GM18507 (cell line): ENCODE measurements at regions not wholly inside any gene's neighbourhood (a gene's known extent, or its start where the extent isn't known, plus 50 kb on each side); places are given as distances from the start of the nearest gene placed in this dataset.
"Not testable (repeated sequence)": the region's sequence is repeated elsewhere in the genome, so short reads cannot be mapped to it uniquely, and the experiment has no call there.

Experiments
- DNase-seq: peaks from one replicate; pipeline ENCODE4 v3.0.0; 2011; ENCODE audit warnings: low read depth; ENCODE audit not compliant: insufficient read length; ENCODE audit errors: extremely low spot score
- FAIRE-seq: peaks from 2 replicates; lab custom pipeline; 2011; peaks lifted over from hg19 to GRCh38; lab: Jason Lieb, UNC

DNA sequence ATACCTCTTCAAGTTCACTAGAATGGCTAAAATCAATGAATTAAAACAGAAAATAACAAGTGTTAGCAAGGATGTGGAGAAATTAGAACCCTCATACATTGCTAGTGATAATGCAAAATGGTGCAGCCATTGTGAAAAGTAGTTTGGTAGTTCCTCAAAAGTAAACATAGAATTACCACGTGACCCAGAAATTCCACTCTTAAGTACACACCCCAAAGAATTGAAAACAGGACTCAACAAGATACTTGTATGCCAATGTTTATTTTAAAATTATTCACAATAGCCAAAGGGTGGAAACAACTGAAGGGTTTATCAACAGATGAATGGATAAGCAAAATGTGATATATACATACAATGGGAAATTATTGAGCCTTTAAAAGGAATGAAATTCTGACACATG is 70.3 kb downstream of the BARX1 start:
- DNase-seq (no peak), FAIRE-seq (no peak)

DNA sequence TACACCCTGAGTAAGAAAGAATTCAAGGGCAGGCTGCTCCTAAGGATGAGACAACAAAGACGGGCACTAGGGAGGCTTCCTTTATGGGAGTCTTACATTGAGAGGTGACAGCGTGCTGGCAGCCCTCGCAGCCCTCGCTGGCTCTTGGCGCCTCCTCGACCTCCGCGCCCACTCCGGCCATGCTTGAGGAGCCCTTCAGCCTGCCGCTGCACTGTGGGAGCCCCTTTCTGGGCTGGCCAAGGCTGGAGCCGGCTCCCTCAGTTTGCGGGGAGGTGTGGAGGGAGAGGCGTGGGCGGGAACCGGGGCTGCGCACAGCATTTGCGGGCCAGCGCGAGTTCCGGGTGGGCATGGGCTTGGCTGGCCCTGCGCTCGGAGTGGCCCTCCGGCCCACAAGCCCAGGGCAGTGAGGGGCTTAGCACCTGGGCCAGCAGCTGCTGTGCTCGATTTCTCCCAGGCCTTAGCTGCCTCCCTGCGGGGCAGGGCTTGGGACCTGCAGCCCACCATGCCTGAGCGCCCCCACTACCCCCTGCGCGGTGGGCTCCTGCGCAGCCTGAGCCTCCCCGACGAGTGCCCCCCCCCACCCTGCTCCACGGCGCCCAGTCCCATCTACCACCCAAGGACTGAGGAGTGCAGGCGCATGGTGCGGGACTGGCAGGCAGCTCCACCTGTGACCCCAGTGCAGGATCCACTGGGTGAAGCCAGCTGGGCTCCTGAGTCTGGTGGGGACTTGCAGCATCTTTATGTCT is 75.3 kb downstream of the BARX1 start:
- FAIRE-seq, DNase-seq: not testable (repeated sequence)

DNA sequence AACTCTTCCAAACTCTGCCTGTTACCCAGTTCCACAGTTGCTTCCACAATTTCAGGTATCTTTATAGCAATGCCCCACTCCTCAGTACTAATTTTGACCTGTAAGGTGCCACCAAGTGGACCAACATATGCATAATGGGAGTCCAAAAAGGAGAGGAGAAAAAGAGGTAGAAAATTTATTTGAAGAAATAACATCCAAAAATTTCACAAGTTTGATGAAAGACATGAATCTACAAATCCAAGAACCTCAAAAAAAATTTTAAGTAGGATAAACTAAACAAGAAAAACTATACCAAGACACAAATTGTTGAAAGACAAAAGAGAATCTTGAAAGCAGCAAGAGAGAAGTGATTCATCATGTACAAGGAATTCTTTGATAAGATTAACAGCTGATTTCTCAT is 79.8 kb downstream of the BARX1 start:
- FAIRE-seq: no peak
- DNase-seq: no peak

DNA sequence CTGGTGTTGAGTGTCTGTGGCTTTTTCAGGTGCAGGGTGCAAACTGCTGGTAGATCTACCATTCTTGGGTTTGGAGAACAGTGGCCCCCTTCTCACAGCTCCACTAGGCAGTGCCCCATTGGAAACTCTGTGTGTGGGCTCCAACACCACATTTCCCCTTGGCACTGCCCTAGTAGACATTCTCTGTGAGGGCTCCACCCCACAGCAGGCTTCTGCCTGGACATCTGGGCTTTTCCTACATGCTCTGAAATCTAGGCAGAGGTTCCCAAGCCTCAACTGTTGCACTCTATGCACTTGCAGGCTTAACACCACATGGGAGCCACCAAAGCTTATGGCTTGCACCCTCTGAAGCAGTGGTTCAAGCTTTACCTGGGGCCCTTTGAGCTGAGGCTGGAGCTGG is 80.9 kb downstream of the BARX1 start:
- DNase-seq: no peak
- FAIRE-seq: no peak

DNA sequence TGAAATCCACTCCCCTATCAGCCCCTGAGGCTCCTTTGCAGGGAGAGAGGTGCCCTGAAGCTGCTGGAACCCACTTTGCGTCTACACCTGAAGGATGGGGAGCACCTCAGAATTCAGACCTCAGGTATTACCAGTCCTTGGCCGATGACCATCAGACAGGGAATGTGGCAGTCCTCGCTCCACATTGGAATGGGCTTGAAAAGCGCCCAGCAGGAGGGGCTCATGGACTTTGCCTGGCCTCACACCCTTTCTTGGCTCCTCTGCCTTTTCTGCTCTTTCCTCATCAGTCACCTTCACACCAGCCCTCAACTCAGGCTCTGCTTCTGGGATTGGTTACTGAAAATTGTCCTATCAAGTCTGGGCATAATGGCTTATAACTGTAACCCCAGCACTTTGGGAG is 83.9 kb downstream of the BARX1 start:
- DNase-seq: no peak

DNA sequence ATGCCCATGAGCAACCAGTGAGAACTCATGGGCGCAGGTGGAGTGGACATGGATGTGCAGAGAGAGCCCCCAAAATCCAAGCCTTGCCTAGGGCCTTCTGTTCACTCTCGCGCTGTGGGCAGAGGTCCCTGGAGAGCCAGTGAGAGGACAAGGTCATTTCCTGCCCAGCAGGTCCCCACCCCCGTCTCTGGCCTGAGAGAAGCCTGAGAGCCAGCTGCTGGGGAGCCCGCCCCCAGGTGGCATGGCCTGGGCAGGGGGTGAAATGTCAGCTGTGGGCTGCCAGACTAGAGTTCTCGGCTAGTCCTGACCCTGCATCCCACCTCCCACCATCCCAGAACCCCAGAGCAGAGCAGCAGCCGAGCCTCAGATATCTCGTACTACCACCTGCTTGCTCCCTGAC is 85.3 kb downstream of the BARX1 start:
- DNase-seq: no peak
- no peak for FAIRE-seq

More for the DNA sequence above, 83.9 kb downstream of the BARX1 start:
- no peak for FAIRE-seq

DNA sequence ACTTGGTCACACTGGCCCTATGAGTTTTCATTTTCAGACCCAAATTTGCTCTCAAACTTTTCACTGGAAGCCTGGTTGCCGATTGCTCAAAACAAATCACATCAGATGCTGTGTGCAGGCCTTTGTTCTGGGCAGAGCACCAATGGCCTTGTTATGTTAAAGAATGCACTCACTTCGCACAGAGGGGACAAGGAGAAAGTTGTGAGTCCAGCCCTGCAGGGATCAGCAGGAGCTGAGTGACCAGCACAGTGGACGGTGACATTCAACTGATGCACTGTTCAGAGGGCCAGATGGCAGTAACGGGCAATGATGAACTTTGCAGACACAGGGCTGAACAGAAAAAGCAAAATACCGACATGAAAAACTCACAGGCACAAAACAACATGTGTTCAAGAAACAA is 86.1 kb downstream of the BARX1 start:
- FAIRE-seq: no peak
- no peak for DNase-seq

DNA sequence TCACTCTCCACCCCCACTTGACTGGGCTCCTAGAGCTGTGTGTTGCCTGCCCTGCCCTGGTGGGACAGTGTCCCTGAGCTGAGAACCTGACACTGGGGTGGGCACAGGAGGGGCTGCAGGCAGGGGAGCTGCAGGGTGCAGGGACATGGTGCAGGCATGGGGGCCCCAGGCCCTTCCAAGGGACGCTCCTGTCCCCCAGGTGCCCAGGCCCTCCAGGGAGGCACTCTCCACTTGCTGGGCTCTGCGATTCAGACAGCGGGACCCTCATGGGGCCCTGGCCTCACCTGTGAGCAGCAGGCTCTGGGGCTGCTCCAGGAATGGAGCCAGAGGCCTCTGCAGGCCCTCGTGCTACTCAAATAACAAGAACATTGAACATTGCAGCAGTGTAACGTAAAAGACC is 89.4 kb downstream of the BARX1 start:
- no peak for FAIRE-seq

DNA sequence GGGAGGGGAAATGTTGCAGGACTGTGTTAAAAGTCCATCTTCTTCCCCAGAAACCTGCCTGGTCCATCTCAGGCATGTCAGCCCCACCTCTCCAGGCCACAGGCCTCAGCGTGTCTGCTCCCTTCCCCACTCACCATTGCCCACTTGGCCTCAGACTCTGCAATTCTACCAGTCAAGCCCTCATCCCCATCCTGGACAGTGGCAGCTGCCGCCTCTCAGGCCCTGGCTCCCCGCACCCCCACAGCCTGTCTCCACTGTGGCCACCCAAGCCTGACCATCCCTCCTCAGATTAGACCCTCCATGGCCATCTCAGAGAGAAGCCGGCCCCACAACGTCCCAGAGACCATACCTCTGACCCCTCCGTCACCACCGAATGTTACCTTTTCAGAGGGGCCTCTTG is 89.9 kb downstream of the BARX1 start:
- FAIRE-seq (no peak), DNase-seq (no peak)

More for the DNA sequence above, 89.4 kb downstream of the BARX1 start:
- DNase-seq: no peak

DNA sequence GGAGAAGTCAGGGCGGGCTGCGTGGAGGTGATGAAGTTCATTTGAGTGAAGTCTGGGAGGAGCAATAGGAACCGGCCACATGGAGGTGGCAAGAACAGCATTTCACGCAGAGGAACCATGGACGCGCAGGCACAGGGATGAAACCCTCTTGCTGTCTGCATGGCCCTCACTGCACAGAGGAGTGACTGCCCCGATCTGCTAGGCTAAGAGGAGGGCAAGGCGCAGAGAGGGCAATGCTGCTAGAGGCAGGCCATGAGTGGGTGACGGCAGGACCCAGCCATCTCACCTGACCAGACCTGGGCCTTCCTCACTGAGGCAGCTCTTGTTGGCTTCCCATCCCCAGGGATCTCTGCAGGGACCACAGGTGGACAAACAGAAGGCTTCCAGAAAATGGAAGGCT is 90.3 kb downstream of the BARX1 start:
- FAIRE-seq: no peak
- DNase-seq: no peak

DNA sequence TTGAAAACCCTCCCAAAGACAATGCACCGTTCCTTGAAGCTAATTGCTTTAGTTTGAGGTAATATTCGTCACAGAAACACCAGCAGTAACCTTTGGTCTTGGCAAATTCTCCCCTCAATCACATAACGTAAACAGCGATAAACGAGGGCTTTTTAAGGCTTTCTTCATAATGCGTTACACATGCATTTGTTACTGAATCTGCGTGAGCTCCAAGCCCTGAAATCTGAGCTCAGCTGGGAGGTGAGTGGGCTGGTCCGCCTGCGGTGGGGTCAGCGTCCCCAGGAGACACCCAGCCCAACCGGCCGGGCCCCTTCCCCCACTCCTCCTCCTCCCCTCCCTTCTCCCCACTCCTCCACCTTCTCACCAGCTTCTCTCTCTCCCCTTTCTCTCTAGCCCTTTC is 91.1 kb downstream of the BARX1 start:
- FAIRE-seq: no peak
- no peak for DNase-seq

DNA sequence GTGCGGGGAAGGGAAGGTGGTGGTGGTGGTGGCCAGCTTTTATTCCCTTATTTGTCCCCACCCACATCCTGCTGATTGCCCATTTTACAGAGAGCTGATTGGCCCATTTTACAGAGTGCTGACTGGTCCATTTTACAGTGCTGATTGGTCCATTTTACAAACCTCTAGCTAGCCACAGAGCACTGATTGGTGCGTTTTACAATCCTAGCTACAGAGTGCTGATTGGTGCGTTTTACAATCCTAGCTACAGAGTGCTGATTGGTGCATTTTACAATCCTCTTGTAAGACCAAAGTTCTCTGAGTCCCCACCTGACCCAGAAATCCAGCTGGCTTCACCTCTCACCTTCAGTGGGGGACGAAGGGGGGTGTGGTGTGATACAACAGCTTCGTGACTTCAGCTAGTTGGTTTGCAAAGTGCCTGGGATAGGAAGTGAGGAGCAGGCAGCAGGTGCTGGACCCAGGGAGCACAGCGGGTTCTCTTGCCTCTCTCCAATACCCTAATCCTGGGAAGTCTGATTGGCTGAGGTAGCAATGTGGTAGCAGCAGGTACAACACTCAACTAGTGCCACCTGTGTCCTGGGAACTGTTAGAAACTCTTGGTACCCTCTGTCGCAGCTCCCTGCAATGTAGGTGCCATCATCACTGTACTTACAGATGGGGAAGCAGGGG is 92.1 kb downstream of the BARX1 start:
- DNase-seq (no peak), FAIRE-seq (no peak)

DNA sequence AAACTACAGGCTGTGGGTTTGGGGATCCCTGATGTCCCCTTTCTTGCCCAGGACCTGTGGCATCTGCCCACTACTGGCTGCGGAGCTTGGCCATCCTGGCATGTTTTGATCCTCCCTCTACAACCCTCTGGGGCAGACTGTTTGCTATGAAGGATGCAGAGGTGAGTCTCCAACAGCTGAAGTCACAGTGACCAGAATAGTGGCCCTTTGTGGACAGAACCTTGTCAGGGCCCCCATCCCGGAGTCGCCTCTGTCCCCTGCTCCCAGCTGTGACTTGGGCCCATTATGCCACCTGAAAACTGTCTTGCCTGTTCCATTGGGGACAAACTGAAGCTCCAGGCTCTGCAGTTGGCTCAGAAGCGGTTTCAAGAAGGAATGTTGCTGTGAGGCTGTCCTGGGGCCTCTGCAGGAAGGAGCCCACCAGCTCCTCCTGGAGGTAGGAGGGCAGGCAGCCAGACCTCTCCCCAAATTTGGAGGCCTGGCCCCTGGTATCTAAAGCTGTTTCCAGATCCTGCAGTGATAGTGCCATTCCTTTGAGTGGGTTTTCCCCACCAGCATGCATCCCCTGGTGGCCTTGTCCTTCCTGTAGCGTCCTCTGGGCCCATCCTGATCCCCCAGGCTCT is 93.3 kb downstream of the BARX1 start:
- DNase-seq (no peak), FAIRE-seq (no peak)

DNA sequence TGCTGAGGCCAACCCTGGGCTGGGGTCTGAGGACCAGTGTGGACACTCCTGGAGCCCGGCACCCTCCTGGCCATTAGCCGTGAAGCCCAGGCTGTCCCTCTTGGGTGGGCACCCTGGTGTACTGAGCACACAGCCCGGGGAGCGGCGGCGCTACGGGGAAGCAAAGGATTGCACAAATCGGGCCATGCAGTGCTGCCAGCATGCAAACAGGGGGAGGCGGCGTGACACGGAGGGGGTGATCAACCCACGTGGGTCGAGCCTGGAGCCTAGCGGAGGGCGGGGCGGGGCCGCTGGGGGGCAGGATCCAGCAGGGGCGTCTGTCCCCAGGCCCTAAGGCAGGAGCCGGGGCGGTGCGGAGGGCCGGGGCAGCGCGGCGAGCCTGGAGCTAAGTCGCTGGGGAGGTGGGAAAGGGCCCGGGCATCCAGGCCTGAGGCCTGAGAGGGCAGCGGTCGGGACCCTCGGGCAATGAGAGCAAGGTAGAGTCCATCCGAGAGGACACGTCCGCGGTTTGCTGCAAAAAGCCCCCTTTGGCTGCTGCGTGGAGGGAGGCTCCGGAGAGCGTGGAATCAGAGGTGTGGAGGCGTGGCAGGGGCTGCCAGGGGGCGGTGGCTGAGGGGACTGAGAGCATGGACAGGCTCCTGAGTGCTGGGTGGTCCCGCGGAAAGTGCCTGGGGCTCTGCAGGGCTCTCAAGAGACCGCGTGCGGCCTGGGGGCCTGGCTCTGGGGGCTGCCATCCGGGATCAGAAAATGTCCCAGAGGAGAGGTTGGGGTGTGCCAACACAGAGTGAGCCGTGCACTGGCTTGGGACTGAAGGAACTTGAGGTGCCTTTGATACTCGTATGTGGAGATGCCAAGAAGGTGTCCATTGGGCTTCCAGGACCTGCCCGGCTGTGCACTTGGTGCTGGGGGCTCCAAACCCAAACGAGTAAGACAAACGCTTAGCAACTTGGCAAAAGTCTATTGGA is 94.2 kb downstream of the BARX1 start:
- DNase-seq: no peak
- FAIRE-seq: no peak

DNA sequence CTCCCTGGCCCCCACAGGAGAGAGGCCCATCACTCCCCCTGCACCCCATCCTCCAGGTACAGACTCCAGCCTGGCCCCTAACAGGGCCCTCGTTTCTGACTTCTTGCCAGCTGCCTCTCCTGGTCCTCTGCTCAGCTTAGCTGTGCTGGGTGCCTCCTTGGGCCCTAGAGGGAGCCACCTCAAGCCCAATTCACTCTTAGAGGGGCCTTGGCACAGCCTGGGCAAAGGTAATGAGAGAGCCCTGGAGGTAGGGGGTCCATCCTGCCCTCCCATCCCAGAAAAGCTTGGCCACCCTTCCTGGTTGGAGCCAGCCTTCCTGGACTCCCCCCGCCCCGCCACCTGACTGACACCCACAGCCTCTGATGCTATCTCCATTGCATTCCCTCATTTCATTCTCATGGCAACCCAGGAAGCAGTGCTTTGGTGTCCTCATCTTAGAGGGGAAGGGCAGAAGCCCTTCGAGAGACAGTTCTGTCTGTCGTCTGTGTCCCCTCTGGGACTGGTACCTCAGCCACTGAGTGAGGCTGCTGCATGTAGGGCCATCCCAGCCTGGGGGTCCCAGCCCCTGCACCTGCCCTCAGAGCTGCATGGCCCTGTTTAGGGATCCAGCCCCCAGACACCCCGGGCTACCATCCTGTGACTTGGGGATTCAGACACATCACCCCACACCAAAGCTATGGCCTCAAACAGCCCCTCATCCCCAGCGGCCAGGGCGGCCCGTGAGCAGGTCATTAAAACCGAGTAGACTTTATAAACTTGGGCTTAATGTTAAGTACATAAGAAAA is 95.5 kb downstream of the BARX1 start:
- no peak for DNase-seq
- FAIRE-seq: no peak

DNA sequence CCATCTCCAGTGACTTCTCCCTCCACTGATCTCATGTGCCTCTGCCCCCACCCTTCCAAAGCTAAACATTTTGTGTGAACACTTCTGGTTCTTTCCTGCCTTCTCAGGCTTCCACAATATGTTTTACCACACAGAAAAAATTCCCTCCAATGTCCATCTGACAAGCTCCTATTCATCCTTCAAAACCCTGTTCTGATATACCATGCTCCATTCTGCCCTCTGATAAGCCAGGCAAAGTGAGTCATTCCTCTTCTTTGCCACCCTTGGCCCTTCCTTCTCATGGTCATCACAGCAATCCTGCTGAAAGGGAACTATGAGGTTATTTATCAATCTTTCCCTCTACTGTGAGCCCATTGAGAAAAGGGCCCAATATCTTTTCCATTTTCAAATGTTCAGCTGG is 97.6 kb downstream of the BARX1 start:
- no peak for DNase-seq
- no peak for FAIRE-seq

DNA sequence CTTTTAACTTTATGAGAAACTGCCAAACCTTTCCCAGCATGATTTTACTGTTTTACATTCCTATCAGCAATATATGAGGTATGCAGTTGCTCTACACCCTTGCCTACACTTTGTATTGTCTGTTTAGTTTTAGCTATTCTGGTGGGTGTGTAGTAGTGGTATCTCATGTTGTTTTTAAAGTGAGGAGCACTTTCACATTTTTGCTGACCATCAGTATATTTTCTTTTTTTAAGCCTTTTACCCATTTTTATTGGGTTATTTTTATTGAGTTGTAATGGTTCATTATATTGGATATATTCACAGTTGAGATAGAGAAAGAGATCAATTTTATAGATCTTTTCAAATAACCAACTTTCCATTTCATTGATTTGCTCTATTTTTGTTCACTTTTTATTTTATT is 102.4 kb downstream of the BARX1 start:
- DNase-seq: no peak
- no peak for FAIRE-seq

DNA sequence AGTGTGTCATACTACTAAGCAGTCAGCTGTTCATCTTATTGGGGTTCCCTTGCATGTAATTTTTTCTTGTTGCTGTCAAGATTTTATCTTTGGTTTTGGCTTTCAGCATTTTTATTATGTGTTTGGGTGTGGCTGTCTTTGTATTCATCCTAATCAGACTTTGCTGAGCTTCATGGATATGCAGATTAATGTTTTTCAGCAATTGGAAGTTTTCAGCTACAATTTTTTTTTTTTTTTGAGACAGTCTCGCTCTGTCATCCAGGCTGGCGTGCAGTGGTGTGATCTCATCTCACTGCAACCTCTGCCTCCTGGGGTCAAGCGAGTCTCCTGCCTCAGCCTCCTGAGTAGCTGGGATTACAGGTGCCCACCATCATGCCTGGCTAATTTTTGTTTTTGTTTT is 108.8 kb downstream of the BARX1 start:
- DNase-seq (no peak), FAIRE-seq (no peak)

DNA sequence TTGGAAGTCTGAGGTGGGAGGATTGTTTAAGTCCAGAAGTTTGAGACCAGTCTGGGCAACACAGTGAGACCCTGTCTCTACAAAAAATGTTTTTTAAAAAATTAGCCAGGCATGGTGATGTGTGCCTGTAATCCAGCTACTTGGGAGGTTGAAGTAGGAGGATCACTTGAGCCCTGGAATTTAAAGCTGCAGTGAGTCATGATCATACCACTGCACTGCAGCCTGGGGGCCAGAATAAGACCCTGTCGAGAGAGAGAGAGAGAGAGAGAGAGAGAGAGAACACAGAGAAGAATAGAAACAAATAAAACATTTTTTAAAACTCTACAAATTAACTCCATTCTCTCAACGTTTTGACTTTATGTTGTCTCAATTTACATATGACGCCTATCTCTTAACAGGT is 111.8 kb downstream of the BARX1 start:
- DNase-seq: no peak
- FAIRE-seq: no peak
